Nephron (organoid): ENCODE measurements at regions not wholly inside any gene's neighbourhood (a gene's known extent, or its start where the extent isn't known, plus 50 kb on each side); places are given as distances from the start of the nearest gene placed in this dataset.

Experiments
- H3K27ac Mint-ChIP-seq, 3 experiments: 2 replicates each; pipeline ENCODE4 v1.8.0; 2020; ENCODE audit warnings: mixed read lengths in 3 of 3, mild to moderate bottlenecking in 2 of 3, moderate library complexity in 1 of 3
- H3K27me3 Mint-ChIP-seq: 2 replicates; pipeline ENCODE4 v1.8.0; 2021; ENCODE audit warnings: low read depth, mild to moderate bottlenecking, moderate library complexity, mixed read lengths
- H3K36me3 Mint-ChIP-seq: 2 replicates; pipeline ENCODE4 v1.8.0; 2020; ENCODE audit warnings: low read depth, mixed read lengths
- H3K4me1 Mint-ChIP-seq: 2 replicates; pipeline ENCODE4 v1.8.0; 2020; ENCODE audit warnings: mixed read lengths
- H3K4me3 Mint-ChIP-seq, 3 experiments: 2 replicates each; pipeline ENCODE4 v1.8.0; 2020; ENCODE audit warnings: mild to moderate bottlenecking in 3 of 3, mixed read lengths in 3 of 3, moderate library complexity in 2 of 3
- H3K9me3 Mint-ChIP-seq: 2 replicates; pipeline ENCODE4 v1.8.0; 2020; ENCODE audit warnings: mixed read lengths
- CTCF ChIP-seq, 3 experiments: fragments of 200-600 bp; sonication (generic); IDR thresholded peaks; one replicate each; pipeline ENCODE4 v1.5.0; 2021; ENCODE audit warnings: antibody characterized with exemption in 3 of 3; ENCODE audit not compliant: unreplicated experiment in 3 of 3

- H3K9me3 Mint-ChIP-seq = no peaks in the 10 kb centered on the region
- peak overlapping the region in 2 of 3 experiments; percentile 11 to 58 for H3K27ac Mint-ChIP-seq
- TF ChIP-seq CTCF (IDR thresholded peaks at IDR 0.05; ENCODE audit: unreplicated experiment in 3 of 3) = no peak
- peaks cover 8% of the 10 kb centered on the region for H3K27me3 Mint-ChIP-seq
- H3K36me3 Mint-ChIP-seq = no peaks in the 10 kb centered on the region
- H3K4me3 Mint-ChIP-seq = no peak overlapping the region
- peaks cover 61% of the 10 kb centered on the region for H3K4me1 Mint-ChIP-seq
These were observed 209.4 kb downstream of the PIK3R1 start for GRCh38 chr5:68424799-68425537.

GRCh38 chr5:68426586-68426985 is 211.0 kb downstream of the PIK3R1 start:
- no peaks in the 10 kb centered on the region for H3K36me3 Mint-ChIP-seq
- no peaks in the 10 kb centered on the region for H3K9me3 Mint-ChIP-seq
- H3K4me3 Mint-ChIP-seq = no peak overlapping the region
- no peak for TF ChIP-seq CTCF (IDR thresholded peaks at IDR 0.05; ENCODE audit: unreplicated experiment in 3 of 3)
- H3K27me3 Mint-ChIP-seq = peaks cover 8% of the 10 kb centered on the region
- peaks cover 46% of the 10 kb centered on the region for H3K4me1 Mint-ChIP-seq
- peak overlapping the region in 1 of 3 experiments; percentile 29 for H3K27ac Mint-ChIP-seq

- Mint-ChIP-seq H3K36me3 (no peaks in the 10 kb centered on the region), H3K4me3 (no peak overlapping the region), H3K9me3 (no peaks in the 10 kb centered on the region), H3K4me1 (peaks cover 31% of the 10 kb centered on the region), H3K27ac (peak overlapping the region; percentile 13 to 53 (median 46)), H3K27me3 (peaks cover 8% of the 10 kb centered on the region)
- TF ChIP-seq CTCF (IDR thresholded peaks at IDR 0.05; ENCODE audit: unreplicated experiment in 3 of 3) = no peak
These were observed 212.8 kb downstream of the PIK3R1 start for GRCh38 chr5:68428231-68428811.

- no peak for TF ChIP-seq CTCF (IDR thresholded peaks at IDR 0.05; ENCODE audit: unreplicated experiment in 3 of 3)
- H3K9me3 Mint-ChIP-seq = no peaks in the 10 kb centered on the region
- H3K4me3 Mint-ChIP-seq = no peak overlapping the region
- H3K4me1 Mint-ChIP-seq = peaks cover 29% of the 10 kb centered on the region
- H3K27ac Mint-ChIP-seq = peak overlapping the region in 2 of 3 experiments; percentile 13 to 16
- peaks cover 8% of the 10 kb centered on the region for H3K27me3 Mint-ChIP-seq
- no peaks in the 10 kb centered on the region for H3K36me3 Mint-ChIP-seq
These were observed 214.0 kb downstream of the PIK3R1 start for GRCh38 chr5:68429510-68429909.

GRCh38 chr5:68430279-68430678 is 214.7 kb downstream of the PIK3R1 start:
- H3K36me3 Mint-ChIP-seq = no peaks in the 10 kb centered on the region
- H3K4me3 Mint-ChIP-seq = no peak overlapping the region
- no peak for TF ChIP-seq CTCF (IDR thresholded peaks at IDR 0.05; ENCODE audit: unreplicated experiment in 3 of 3)
- peaks cover 8% of the 10 kb centered on the region for H3K27me3 Mint-ChIP-seq
- peak overlapping the region in 1 of 3 experiments; percentile 65 for H3K27ac Mint-ChIP-seq
- H3K9me3 Mint-ChIP-seq = no peaks in the 10 kb centered on the region
- peaks cover 24% of the 10 kb centered on the region for H3K4me1 Mint-ChIP-seq

- H3K36me3 Mint-ChIP-seq = no peaks in the 10 kb centered on the region
- no peak overlapping the region for H3K4me3 Mint-ChIP-seq
- peaks cover 8% of the 10 kb centered on the region for H3K27me3 Mint-ChIP-seq
- no peaks in the 10 kb centered on the region for H3K9me3 Mint-ChIP-seq
- TF ChIP-seq CTCF (IDR thresholded peaks at IDR 0.05; ENCODE audit: unreplicated experiment in 3 of 3) = no peak
- H3K27ac Mint-ChIP-seq = no peak overlapping the region
- H3K4me1 Mint-ChIP-seq = peaks cover 24% of the 10 kb centered on the region
These were observed 215.6 kb downstream of the PIK3R1 start for GRCh38 chr5:68431186-68431585.
